ENCODE measurements at regions not wholly inside any gene's neighbourhood (a gene's known extent, or its start where the extent isn't known, plus 50 kb on each side); places are given as distances from the start of the nearest gene placed in this dataset.

DNA sequence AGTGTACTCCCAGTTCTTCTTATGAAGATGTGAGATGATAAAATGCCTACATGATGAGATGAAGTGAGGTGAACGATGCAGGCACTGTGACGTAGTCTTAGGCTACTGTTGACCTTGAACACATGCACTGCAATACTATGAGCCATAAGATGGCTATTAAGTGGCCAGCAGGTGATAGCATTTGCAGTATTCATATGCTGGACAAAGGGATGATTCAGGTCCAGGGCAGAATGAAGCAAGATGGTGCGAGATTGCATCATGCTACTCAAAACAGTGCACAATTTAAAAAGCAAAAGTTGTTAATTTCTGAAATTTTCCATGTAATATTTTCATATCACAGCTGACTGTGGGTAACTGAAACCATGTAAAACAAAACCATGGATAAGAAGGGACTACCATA is 781.4 kb downstream of the PCDH18 start:
- DNase-seq (ENCODE audit: insufficient read length, low spot score) (no peak), FAIRE-seq (no peak)
- no peak for TF ChIP-seq POLR2A (IDR thresholded peaks at IDR 0.05; ENCODE audit: low read depth, low read length)

DNA sequence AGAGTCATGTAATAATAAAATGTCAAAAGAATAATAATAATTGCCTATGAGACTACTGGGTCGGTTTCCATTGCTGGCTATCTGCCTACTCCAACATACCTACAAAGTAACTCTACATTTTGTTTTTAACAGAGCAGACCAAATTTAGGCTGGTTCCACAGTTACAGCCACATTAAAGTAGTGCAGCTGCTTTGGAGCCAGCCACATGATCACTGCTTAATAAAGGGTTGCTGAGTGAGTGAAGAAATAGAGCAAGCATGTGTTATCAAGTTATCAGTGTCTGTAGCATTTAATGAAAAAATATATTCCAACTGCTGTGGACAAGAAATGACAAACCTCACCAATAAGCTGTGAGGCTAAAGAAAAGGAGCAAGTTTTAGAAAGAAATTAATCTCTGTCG is 782.3 kb downstream of the PCDH18 start:
- DNase-seq (ENCODE audit: insufficient read length, low spot score) (no peak), FAIRE-seq (no peak)
- no peak for TF ChIP-seq POLR2A (IDR thresholded peaks at IDR 0.05; ENCODE audit: low read depth, low read length)

DNA sequence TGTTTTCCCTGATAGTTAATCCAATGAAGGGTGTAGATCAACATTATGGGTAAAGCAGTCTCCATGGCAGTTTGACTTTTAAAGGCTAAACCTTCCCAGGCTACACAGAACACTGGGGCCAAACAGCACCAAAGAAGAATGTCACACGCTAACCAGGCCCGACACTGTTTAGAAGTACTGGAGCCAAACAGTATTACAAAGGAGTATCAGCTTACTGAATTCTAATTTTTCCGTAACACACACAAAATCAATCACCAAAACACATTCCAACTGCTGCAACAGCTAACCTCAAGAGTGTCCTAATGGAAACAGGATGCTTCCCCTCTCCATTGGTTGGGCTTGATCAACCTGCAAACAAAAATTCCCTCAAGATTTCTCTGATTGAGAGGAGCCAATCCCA is 783.5 kb downstream of the PCDH18 start:
- no peak for TF ChIP-seq POLR2A (IDR thresholded peaks at IDR 0.05; ENCODE audit: low read depth, low read length)
- FAIRE-seq (no peak), DNase-seq (ENCODE audit: insufficient read length, low spot score) (no peak)

DNA sequence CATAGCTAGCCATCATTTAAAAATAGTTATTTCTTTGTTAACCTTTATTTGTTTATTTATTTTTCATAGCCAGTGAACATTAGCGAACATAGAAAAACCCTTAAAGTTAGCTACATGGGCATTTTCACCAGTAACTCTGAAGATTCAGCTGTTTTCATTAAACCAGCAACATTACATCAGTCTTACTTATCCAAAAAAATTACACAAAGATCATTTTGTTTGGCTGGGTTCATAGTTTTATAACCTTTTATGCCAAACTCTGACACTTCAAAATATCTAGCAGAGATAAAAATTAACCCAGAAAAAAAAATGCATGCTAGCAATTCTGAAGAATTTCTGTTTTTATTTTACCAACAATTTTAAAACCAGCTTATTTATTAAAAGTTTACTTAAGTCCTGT is 784.1 kb downstream of the PCDH18 start:
- no peak for DNase-seq (ENCODE audit: insufficient read length, low spot score)
- FAIRE-seq, result no peak
- no peak for TF ChIP-seq POLR2A (IDR thresholded peaks at IDR 0.05; ENCODE audit: low read depth, low read length)

GRCh38 chr4:136743238-136743637 is 789.1 kb downstream of the PCDH18 start:
- no peak for TF ChIP-seq POLR2A (IDR thresholded peaks at IDR 0.05; ENCODE audit: low read depth, low read length)
- DNase-seq (ENCODE audit: insufficient read length, low spot score), result no peak
- no peak for FAIRE-seq

- FAIRE-seq (no peak), DNase-seq (ENCODE audit: insufficient read length, low spot score) (no peak)
- TF ChIP-seq POLR2A (IDR thresholded peaks at IDR 0.05; ENCODE audit: low read depth, low read length), result no peak
Measured at GRCh38 chr4:136742333-136742732, 790.0 kb downstream of the PCDH18 start.

DNA sequence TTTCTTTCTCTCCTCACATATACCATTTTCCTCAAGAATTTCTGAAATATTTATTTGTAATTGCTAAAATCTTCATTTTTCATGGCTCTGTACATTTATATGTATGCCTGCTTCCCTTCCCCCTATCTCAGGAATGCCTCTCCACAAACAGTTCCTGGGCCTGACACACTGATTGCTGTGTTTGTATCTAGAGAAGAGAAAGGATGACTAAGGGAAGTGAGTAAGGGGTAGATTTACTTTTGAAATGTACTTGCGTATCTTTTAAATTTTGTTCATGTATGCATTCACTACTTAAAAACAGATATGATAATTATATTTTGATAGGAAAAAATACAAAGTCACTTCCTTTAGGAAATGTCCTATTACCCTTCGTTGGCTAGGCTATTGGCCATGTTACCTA is 790.8 kb downstream of the PCDH18 start:
- TF ChIP-seq POLR2A (IDR thresholded peaks at IDR 0.05; ENCODE audit: low read depth, low read length), result no peak
- no peak for DNase-seq (ENCODE audit: insufficient read length, low spot score)
- no peak for FAIRE-seq

- no peak for TF ChIP-seq POLR2A (IDR thresholded peaks at IDR 0.05; ENCODE audit: low read depth, low read length)
- no peak for DNase-seq (ENCODE audit: insufficient read length, low spot score)
- FAIRE-seq, result no peak
Measured at GRCh38 chr4:136740326-136740725, 792.0 kb downstream of the PCDH18 start.

DNA sequence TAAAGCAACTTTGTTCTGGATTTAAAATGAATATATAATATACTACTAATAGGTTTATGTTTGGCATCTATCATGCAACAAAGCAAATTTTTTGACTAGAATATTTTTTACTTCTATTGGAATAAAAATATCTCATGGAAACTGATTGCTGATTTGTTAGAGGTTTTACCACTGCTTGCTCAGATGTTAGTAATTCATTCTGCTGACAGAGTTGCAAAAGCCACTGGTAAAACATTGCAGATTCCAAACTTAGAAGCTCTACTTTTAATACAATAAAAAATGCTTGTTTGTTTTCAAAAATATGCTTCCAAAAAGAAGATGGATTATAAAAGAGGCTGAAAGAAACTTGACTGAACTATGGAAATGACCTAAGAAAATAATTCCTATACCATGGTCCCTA is 795.2 kb downstream of the PCDH18 start:
- FAIRE-seq (no peak), DNase-seq (ENCODE audit: insufficient read length, low spot score) (no peak)
- TF ChIP-seq POLR2A (IDR thresholded peaks at IDR 0.05; ENCODE audit: low read depth, low read length), result no peak

GRCh38 chr4:136731025-136731424 is 801.3 kb downstream of the PCDH18 start:
- no peak for FAIRE-seq
- DNase-seq (ENCODE audit: insufficient read length, low spot score), result no peak
- TF ChIP-seq POLR2A (IDR thresholded peaks at IDR 0.05; ENCODE audit: low read depth, low read length), result no peak

- no peak for DNase-seq (ENCODE audit: insufficient read length, low spot score)
- no peak for FAIRE-seq
- no peak for TF ChIP-seq POLR2A (IDR thresholded peaks at IDR 0.05; ENCODE audit: low read depth, low read length)
Measured at GRCh38 chr4:136725286-136726081, 806.8 kb downstream of the PCDH18 start.

GRCh38 chr4:136713140-136713539 is 819.2 kb downstream of the PCDH18 start:
- DNase-seq (ENCODE audit: insufficient read length, low spot score), result peak; percentile 6
- FAIRE-seq, result no peak

DNA sequence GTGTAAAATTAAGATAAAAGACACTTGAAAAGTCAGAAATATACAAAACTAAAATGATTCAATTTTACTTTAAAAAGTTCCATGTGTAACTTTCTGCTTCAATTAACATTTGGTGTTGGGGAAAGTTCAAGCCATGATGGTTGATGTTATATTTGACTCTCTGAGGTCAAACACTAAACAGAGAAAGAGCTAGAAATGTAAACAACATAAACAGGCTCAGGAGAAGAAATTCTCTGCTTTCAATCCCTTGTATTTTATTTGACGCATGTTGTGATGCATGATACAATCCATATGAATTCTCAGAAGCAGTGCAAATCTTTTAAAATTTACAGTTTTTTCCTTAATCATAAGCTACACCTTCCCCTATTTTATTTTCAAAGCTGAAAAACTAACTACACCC is 822.4 kb downstream of the PCDH18 start:
- DNase-seq (ENCODE audit: insufficient read length, low spot score) (no peak), FAIRE-seq (no peak)
- TF ChIP-seq POLR2A (IDR thresholded peaks at IDR 0.05; ENCODE audit: low read depth, low read length), result no peak

More at GRCh38 chr4:136713140-136713539, 819.2 kb downstream of the PCDH18 start:
- TF ChIP-seq POLR2A (IDR thresholded peaks at IDR 0.05; ENCODE audit: low read depth, low read length), result no peak

DNA sequence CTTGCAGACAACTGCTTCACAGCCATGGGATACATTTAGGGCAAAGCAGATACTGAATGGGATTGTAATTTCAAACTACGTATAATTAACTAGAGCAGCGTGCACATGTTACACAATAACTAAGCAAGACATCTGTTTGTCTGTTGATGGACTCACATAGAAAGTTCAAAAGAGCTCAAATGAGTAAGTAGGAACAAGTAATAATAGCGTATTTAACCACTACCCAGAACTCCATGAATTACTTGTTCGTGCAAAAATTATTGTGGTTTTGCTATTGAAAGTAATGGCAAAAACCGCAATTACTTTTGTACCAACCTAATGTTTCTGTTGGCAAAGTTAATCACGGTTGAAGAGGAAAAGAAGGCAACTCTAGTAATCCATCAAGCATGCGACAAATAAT is 825.4 kb downstream of the PCDH18 start:
- TF ChIP-seq POLR2A (IDR thresholded peaks at IDR 0.05; ENCODE audit: low read depth, low read length), result no peak
- no peak for FAIRE-seq
- no peak for DNase-seq (ENCODE audit: insufficient read length, low spot score)

GRCh38 chr4:136699905-136700304 is 832.4 kb downstream of the PCDH18 start:
- DNase-seq (ENCODE audit: insufficient read length, low spot score) (no peak), FAIRE-seq (no peak)
- no peak for TF ChIP-seq POLR2A (IDR thresholded peaks at IDR 0.05; ENCODE audit: low read depth, low read length)

Measured in H54 (cell line).